HCT116 (cell line): ENCODE measurements at regions not wholly inside any gene's neighbourhood (a gene's known extent, or its start where the extent isn't known, plus 50 kb on each side); places are given as distances from the start of the nearest gene placed in this dataset.

Source experiments
- CTCF ChIP-seq, 3 experiments: fragments of 200-600 bp in 1 of 3; sonication (generic) in 1 of 3; IDR thresholded peaks in 2 of 3; conservative IDR thresholded peaks in 1 of 3; 2 replicates each; pipeline ENCODE4 v1.5.1; 2012 to 2017; ENCODE audit warnings: low read depth in 2 of 3, low read length in 2 of 3, antibody characterized with exemption in 1 of 3, borderline replicate concordance in 1 of 3, control low read depth in 1 of 3, mild to moderate bottlenecking in 1 of 3, mixed read lengths in 1 of 3, mixed run types in 1 of 3, moderate library complexity in 1 of 3; ENCODE audit not compliant: insufficient read depth in 1 of 3
- EZH2 ChIP-seq: fragments of 200-600 bp; sonication (generic); IDR thresholded peaks from 2 replicates; pipeline ENCODE4 v1.6.1; 2017; ENCODE audit warnings: antibody characterized with exemption, mixed run types
- MAX ChIP-seq: IDR thresholded peaks from 2 replicates; pipeline ENCODE4 v1.6.1; 2012
- POLR2A ChIP-seq: IDR thresholded peaks from 2 replicates; pipeline ENCODE4 v1.7.0; 2011; ENCODE audit warnings: borderline replicate concordance; ENCODE audit not compliant: insufficient read depth, insufficient read length; ENCODE audit errors: extremely low read depth
- TCF7L2 ChIP-seq: IDR thresholded peaks from 2 replicates; pipeline ENCODE4 v1.7.0; 2011; ENCODE audit warnings: borderline replicate concordance, inconsistent platforms; ENCODE audit not compliant: insufficient read depth, insufficient read length; ENCODE audit errors: extremely low read depth

GRCh38 chr1:88549536-88549935 lies 134.5 kb upstream of the PKN2 start:
- no peak for TF ChIP-seq EZH2
- TF ChIP-seq MAX = no peak
- TF ChIP-seq CTCF (IDR thresholded peaks at IDR 0.05 in 2 of 3, conservative IDR thresholded peaks at IDR 0.05 in 1 of 3; ENCODE audit: borderline replicate concordance in 1 of 3, insufficient read depth in 1 of 3, low read depth in 2 of 3, low read length in 2 of 3) = peak; percentile 17 to 56 (median 29); a peak in 4 of 6 replicates
- no peak for TF ChIP-seq POLR2A
- TF ChIP-seq TCF7L2 = no peak
